ENCODE measurements at regions not wholly inside any gene's neighbourhood (a gene's known extent, or its start where the extent isn't known, plus 50 kb on each side); places are given as distances from the start of the nearest gene placed in this dataset.

DNA sequence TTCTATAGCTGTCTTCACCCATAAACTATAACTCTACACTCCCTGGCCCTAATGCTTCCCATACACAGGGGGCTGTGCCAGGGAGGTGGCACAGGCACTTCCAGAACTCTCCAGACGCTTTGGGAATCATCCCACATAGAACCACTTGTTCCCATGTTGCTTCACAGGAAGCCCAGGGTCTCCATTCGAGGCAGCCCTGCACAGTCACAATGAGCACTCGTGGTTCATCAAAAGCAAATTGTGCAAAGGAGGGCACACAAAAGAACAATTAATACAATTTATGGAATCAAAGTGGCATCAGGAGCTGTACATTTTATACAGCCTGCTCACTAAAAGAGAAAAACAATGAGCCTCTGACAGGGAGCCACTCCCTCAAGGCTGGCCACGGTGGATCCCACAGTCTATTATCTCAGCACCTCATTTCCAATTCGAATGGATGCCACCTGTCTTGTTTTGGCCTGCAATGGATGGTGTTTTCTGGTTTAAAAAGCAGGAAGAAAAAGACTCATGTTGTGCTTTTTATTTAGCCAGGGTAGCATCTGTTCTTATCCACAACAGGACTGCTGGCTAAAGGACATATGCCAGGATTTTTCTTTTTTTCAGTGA lies 354.8 kb downstream of the ENC1 start (continued):
- TF ChIP-seq BRCA1 (IDR thresholded peaks at IDR 0.05; ENCODE audit: low read depth, low read length) (no peak), KDM5A (IDR thresholded peaks at IDR 0.05; ENCODE audit: low read length) (no peak), SP4 (IDR thresholded peaks at IDR 0.05; ENCODE audit: low read length) (no peak), RBBP5 (IDR thresholded peaks at IDR 0.05; ENCODE audit: borderline replicate concordance, low read depth, low read length) (no peak)
- TF ChIP-seq, protein P1, sequence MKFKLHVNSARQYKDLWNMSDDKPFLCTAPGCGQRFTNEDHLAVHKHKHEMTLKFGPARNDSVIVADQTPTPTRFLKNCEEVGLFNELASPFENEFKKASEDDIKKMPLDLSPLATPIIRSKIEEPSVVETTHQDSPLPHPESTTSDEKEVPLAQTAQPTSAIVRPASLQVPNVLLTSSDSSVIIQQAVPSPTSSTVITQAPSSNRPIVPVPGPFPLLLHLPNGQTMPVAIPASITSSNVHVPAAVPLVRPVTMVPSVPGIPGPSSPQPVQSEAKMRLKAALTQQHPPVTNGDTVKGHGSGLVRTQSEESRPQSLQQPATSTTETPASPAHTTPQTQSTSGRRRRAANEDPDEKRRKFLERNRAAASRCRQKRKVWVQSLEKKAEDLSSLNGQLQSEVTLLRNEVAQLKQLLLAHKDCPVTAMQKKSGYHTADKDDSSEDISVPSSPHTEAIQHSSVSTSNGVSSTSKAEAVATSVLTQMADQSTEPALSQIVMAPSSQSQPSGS (IDR thresholded peaks at IDR 0.05; ENCODE audit: low read length), result no peak
